ENCODE measurements at regions not wholly inside any gene's neighbourhood (a gene's known extent, or its start where the extent isn't known, plus 50 kb on each side); places are given as distances from the start of the nearest gene placed in this dataset.

DNA sequence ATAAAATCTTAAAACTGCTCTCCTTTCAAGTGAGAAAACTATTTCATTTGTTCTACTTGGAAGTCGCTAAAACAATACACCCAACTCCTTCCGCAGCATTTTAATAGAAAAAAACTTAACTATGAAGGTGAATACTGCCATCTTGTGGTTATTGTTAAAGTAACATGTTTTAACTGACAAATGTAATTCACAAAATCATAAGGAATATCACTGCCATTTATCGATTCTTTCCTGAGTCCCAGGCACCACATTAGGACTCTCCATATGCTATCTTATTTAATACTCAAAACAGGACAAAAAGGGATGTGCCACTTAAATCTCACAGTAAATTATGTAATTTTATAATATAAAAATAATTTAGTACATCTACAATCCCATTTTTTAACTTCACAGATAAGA is 130.5 kb upstream of the ITGA1 start:
- TF ChIP-seq, protein P1, sequence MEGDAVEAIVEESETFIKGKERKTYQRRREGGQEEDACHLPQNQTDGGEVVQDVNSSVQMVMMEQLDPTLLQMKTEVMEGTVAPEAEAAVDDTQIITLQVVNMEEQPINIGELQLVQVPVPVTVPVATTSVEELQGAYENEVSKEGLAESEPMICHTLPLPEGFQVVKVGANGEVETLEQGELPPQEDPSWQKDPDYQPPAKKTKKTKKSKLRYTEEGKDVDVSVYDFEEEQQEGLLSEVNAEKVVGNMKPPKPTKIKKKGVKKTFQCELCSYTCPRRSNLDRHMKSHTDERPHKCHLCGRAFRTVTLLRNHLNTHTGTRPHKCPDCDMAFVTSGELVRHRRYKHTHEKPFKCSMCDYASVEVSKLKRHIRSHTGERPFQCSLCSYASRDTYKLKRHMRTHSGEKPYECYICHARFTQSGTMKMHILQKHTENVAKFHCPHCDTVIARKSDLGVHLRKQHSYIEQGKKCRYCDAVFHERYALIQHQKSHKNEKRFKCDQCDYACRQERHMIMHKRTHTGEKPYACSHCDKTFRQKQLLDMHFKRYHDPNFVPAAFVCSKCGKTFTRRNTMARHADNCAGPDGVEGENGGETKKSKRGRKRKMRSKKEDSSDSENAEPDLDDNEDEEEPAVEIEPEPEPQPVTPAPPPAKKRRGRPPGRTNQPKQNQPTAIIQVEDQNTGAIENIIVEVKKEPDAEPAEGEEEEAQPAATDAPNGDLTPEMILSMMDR (IDR thresholded peaks at IDR 0.05; ENCODE audit: insufficient read depth, low read length), result peak; percentile 35
- peak; percentile 69 for DNase-seq (ENCODE audit: low read depth)

DNA sequence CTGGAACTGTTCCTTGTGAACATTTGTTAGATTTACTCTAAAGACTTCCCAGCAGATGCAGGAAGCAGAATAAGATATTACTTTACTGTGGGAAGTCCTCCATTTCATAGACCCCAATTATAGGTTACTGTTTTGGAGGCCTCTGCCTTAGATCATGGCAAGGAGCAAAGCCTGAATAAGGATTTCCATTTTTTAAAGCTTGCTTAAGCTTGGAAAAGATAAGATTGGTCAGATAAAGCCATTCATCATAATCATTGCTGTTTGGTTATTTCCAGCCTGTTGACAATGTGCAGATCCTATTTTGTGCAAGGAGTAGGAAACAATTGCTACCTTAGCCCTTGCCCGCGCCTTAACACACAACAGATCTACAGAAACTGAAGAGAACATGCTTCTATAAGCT is 129.5 kb upstream of the ITGA1 start:
- TF ChIP-seq, protein P1 (IDR thresholded peaks at IDR 0.05; ENCODE audit: insufficient read depth, low read length), result no peak

More for the DNA sequence above, 130.5 kb upstream of the ITGA1 start:
- no peak overlapping the region for H3K4me3 ChIP-seq (ENCODE audit: low read depth, low read length)

DNA sequence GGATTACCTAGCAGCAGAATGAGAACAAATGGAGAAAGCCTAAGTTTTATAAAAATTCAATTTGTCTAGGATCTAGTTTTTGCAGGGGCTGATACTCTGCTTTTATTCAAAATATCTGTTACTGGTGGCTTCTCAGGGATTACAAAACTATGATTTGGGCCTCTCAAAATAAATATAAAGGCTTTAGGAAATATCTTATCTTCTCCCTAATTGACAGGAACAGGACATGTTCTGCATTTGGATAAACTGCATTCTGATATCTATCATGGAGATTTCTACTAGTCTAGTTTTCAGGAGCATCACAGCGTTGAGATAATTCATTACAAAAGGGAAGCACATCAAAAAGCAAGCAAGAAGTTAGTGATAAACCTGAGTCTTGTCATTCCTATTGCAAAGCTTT is 127.1 kb upstream of the ITGA1 start:
- TF ChIP-seq, protein P1 (IDR thresholded peaks at IDR 0.05; ENCODE audit: insufficient read depth, low read length), result no peak

More for the DNA sequence above, 129.5 kb upstream of the ITGA1 start:
- no peak for DNase-seq (ENCODE audit: low read depth)
- H3K4me3 ChIP-seq (ENCODE audit: low read depth, low read length), result no peak overlapping the region

DNA sequence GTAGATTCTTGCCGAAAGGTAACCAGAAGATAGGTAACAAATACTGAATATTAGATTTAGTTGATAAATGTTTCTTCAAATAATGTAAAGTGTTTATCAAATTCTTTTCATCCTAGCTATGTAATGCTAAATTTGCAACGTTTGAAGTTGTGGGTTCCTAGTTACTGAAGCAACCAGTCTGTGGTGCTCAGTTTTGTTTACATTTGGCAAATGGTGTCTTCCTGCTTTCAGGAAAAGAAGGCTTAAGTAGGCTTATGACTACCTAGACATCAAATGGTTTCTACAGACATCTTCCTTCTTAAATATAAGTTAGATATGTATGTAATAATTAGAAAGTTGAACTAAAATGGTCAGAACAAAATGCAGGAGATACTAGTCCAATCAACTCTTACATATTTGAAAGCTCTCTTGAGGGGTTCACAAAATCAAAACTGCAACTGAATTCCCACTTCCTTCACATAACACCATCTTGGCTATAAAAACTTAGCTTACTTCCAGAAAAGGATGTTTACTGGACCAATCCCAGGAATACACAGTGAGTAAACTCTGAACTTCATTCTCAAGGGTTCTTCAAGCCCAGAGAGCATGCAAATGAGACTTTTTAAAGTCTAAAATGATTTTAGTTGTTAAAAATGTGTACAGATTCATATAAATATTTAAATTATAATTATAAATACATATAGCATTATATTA is 125.7 kb upstream of the ITGA1 start:
- no peak overlapping the region for H3K4me3 ChIP-seq (ENCODE audit: low read depth, low read length)
- TF ChIP-seq, protein P1 (IDR thresholded peaks at IDR 0.05; ENCODE audit: insufficient read depth, low read length), result no peak
- DNase-seq (ENCODE audit: low read depth), result no peak

More for the DNA sequence above, 127.1 kb upstream of the ITGA1 start:
- DNase-seq (ENCODE audit: low read depth), result no peak
- no peak overlapping the region for H3K4me3 ChIP-seq (ENCODE audit: low read depth, low read length)

DNA sequence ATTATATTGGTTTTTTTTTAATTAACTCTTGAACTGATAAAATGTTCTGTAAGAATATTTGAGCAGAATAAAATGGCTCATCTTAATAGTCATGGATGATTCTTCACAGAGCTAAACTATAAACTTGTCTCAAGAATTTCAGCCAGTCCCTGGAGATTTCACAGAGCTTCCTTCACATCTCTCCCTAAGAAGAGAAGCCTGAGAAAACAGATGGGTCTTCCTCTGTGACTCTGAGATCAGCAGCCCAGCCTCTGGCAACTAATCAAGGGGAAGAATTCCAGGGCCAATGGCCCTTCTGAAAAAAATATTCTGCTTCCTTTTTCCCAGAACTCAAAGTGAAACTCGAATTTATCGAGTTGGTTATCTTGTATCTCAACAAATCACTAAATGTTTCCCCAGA is 122.2 kb upstream of the ITGA1 start:
- no peak overlapping the region for H3K4me3 ChIP-seq (ENCODE audit: low read depth, low read length)
- DNase-seq (ENCODE audit: low read depth), result peak; percentile 12
- TF ChIP-seq, protein P1 (IDR thresholded peaks at IDR 0.05; ENCODE audit: insufficient read depth, low read length), result no peak

DNA sequence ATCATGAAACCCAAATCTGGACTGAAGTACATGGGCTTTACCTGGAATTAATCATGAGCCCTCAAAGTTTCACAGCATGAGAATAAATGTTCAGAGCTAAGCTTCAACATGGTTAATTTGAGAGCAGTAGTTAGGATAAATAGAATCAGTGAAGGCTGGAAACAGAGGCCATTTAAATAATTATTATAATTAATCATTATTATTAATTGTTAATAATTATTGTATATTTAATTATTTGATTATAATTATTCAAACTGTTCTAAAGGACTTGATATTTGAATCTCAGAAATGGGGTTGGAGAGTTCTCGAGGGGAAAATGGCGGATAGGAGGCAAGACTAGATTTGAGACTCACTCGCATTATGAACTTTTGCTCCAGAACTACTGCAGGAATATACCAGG is 119.6 kb upstream of the ITGA1 start:
- H3K4me3 ChIP-seq (ENCODE audit: low read depth, low read length), result no peak overlapping the region
- DNase-seq (ENCODE audit: low read depth), result no peak
- TF ChIP-seq, protein P1 (IDR thresholded peaks at IDR 0.05; ENCODE audit: insufficient read depth, low read length), result no peak

All from fibroblast of the aortic adventitia (primary cell).